GM21717 (cell line): ENCODE measurements at regions not wholly inside any gene's neighbourhood (a gene's known extent, or its start where the extent isn't known, plus 50 kb on each side); places are given as distances from the start of the nearest gene placed in this dataset.
"Not testable (repeated sequence)": the region's sequence is repeated elsewhere in the genome, so short reads cannot be mapped to it uniquely, and the experiment has no call there.

ENCODE experiments used
- ATAC-seq: cut with Tn5 transposase; IDR thresholded peaks from one replicate; pipeline ENCODE4 v1.9.1; 2021; ENCODE audit warnings: mild to moderate bottlenecking, moderate library complexity; ENCODE audit not compliant: unreplicated experiment

GRCh38 chr3:150357923-150358607 lies 50.0 kb upstream of the TSC22D2 start:
- no peak for ATAC-seq

GRCh38 chr3:150357140-150357539 lies 51.0 kb upstream of the TSC22D2 start:
- no peak for ATAC-seq

GRCh38 chr3:150355574-150355973 lies 52.5 kb upstream of the TSC22D2 start:
- ATAC-seq, result no peak

DNA sequence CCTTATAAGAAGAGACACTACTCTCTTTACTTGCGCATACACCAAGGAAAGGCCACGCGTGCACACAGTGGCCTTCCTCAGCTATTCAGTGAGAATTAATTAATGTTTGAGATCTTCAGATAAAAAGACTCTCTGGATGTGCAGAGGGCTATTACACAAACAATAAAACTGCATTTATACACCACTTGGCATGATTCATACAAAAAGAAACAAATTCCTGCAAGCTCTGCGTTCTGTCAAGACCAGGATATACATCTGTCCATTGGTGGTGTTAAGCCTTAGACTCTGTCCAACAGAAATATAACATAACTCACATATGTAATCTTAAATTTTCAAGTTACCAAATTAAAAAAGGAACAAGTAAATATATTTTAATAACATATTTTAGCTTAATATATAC lies 55.2 kb upstream of the TSC22D2 start:
- no peak for ATAC-seq

GRCh38 chr3:150351398-150351797 lies 56.7 kb upstream of the TSC22D2 start:
- ATAC-seq, result no peak

DNA sequence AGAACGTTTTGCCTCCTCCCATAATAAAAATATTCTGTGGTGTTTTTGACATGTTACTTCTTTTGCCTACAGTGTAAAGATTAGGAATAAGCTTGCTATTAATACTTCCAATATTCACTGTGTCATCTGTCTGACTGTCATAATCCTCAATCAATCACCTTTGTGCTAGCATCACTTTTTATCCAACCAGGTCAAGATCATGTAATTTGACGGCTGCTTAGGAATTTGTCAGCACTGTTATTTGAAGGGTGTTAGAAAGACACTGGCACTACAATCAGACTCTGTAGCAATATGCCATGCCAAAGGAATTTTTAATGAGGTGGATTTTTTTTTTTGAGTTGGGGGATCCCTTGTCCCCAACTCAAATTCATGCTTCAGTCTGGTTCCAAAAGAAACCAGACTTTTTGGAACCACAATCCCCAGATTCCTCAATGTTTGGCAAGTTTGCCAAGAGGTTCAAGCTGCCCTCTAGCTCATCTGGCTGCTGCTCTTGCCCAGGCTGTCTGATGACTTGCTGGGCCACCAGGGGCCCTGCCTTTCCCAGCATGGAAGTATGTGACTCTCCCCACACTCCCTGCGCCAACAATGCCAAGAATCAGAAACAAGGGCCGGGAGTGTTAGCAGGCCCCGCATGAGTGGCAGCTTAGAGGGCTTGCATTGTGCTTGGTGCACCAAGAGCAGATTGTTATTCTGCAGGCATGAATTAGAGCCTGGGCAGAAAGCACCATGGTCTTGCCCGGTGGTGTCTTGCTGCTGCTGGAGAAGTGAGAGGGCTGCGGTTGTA lies 58.6 kb upstream of the TSC22D2 start:
- no peak for ATAC-seq

DNA sequence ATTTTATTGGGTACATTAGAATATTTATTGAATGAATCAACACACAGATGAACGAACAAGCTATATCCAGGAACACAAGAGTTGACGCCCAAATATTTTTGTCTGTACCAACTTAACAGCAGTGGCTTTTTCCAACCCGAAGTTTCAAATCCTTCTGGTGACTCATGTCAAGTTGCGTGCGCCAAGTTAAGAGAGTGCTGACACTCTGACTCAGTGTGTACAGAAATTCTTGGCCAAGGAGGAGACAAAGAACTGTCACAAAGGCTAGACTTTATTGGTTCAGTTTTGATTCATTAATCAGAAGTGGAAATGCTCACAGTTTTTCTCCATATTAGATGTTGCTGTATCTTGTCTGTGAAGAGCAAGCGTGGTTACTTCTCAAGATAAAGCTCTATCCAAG lies 59.6 kb upstream of the TSC22D2 start:
- ATAC-seq, result no peak

- ATAC-seq, result no peak
These were observed 60.9 kb upstream of the TSC22D2 start for GRCh38 chr3:150346981-150347863.

GRCh38 chr3:150346266-150346665 lies 61.8 kb upstream of the TSC22D2 start:
- ATAC-seq, result no peak

DNA sequence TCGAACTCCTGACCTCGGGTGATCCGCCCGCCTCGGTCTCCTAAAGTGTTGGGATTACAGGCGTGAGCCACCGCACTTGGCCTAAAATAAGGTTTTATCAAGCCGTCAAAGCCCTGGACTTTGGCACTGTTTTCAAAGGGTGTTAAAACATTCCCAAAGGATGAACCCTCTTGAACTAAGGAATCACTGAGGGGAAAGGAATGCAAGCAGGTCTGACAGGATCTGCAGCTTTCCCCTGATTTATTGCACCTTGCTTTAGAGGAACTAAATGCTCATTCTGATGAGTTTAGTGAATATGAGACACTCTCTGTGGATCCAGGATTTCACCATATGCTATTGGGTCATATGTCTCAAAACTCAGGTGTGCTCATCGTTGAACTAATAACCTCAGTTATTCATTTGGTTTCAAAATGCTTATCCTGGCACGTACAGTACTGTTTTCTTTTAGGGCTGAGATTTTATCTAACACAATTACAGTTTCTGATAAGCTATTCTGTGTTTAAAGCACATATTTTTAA lies 63.0 kb upstream of the TSC22D2 start:
- no peak for ATAC-seq

DNA sequence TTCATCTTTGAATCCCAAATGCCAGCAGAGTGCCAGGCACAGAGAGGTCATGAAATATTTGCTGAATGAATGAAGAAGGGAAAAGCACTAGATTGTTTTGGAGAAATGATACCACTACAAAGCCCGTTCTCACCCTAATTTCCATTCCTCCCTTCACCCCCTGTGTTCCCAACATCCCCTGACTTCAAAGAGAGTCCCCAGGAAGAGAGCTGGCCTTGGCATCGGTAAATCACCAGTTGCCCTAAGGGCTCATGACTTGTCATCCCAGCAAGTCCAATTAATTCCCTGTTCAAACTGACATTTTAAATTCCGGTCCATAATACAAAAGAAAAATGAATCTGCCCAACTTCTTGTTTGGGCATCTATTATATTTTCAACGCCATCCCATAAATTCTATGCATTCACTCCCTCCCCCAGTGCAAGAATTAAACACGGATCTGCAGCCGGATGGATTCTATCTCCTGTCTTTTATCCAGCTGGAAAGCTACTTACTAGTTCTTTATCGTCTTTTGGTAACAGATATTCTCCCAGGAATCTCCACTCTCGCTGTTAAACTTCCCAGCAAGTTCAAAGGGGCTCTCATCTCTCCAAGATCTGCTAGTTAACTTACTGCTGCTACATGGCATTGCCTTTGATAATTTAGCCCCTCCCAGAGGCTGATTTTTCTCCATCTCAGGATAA lies 63.9 kb upstream of the TSC22D2 start:
- ATAC-seq, result no peak

DNA sequence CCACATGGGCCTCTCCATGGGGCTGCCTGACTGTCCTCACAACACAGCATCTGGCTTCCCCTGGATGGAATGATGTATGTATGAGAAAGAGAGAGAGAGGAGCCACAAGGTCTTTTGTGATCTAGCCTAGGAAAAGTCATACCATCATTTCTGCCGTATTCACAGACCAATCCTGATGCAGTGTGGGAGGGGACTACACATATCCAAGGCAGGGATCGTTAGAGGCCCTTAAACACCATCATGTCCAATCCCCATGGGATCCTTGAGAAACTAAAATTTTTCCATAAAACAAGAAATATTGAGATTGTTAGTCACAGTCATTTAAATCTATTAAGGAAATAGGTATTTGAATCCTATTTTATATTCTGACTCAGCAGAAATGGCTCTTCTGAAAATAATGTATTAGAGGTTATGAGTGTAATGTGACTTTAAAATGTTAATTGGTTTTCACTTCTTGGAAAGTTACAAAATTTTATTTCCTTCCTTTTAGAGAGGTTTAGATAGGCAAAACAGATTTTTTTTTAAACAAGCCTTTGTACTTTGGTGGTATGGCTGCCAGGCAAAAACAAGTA lies 65.1 kb upstream of the TSC22D2 start:
- no peak for ATAC-seq

- no peak for ATAC-seq
These were observed 66.2 kb upstream of the TSC22D2 start for GRCh38 chr3:150341891-150342290.

DNA sequence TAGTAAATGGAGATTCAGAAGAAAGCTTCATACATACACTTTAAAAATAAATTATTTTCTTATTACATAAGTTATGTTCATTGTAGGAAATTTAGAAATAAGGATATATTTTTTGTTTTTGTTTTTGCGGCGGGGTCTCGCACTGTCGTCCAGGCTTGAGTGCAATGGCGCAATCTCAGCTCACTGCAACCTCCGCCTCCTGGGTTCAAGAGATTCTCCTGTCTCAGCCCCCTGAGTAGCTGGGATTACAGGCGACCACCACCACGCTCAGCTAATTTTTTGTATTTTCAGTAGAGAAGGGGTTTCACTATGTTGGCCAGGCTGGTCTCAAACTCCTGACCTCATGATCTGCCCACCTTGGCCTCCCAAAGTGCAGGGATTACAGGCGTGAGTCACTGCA lies 71.7 kb upstream of the TSC22D2 start:
- ATAC-seq, result not testable (repeated sequence)

- ATAC-seq, result no peak
These were observed 72.5 kb upstream of the TSC22D2 start for GRCh38 chr3:150335631-150336030.

DNA sequence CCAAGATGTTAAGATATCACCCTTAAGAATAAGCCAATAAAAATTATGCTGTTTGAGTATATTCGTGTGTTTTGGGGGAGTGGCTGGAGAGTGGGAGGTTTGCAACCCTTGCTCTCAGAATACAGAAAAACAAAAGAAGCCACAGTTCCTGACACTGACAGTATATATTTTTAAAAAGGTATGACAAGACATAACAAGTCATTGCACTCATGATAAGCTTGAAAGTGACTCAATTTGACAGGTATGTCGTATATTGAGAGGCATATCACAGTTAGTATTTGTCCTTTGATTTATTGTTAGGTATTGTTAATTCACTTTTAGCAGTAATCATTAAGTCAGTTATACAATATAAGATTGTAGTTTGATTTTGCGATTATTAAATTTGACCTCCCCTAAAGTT lies 73.1 kb upstream of the TSC22D2 start:
- no peak for ATAC-seq

DNA sequence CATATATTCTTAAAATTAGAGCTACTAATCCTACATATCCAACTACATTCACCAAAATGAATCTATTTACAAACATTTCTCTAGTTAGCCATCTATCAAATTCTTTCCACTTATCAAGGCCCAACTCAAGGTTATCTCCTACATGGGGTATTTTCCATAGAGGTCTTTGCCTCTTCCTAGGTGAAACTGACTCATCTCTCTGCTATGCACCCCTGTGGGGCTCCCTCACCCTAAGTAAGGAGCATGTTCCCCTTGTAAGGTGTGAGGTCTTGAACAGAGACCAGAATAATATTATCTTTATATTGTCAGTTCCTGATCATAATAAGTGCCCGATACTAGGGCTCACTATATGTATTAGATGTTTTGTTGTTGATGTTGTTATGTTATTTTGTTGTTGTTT lies 74.6 kb upstream of the TSC22D2 start:
- no peak for ATAC-seq

DNA sequence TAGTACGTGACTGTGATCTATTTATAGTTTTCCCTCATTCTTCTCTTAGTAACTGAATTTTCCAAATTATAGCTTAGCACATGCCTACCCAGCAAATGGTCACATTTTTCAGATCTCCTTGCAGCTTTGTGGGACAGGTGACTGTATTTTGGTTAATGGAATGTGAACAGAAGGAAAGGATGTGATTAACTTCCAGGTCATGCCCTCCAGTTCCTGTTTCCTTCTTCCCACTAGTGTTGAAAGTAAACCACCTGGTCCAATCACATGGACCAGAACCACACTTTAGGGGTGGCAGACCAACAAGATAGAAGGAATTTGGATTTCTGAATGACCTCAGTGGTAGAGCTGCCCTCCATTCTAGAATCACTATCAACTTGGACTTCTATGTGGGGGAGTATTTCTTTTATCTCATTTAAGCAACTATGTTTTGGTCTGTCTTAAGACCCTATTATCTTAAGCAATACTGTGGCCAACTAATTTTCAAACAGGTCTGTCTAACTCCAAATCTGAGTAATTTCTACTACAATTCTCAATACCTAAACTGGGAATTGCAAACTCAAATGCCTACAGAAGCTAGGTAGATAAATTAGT lies 76.0 kb upstream of the TSC22D2 start:
- no peak for ATAC-seq

- no peak for ATAC-seq
These were observed 77.2 kb upstream of the TSC22D2 start for GRCh38 chr3:150330872-150331271.

- ATAC-seq, result no peak
These were observed 77.9 kb upstream of the TSC22D2 start for GRCh38 chr3:150330174-150330573.
